Epithelial cell of proximal tubule (primary cell): ENCODE measurements at regions not wholly inside any gene's neighbourhood (a gene's known extent, or its start where the extent isn't known, plus 50 kb on each side); places are given as distances from the start of the nearest gene placed in this dataset.

Source experiments
- DNase-seq: peaks from one replicate; pipeline ENCODE4 v3.0.0-alpha.2; 2011; ENCODE audit warnings: low read depth
- H3K4me3 ChIP-seq: 2 replicates; pipeline ENCODE4 v1.5.1; 2011; ENCODE audit warnings: low read depth, mild to moderate bottlenecking, low read length
- TF ChIP-seq, protein P1 (sequence below): conservative IDR thresholded peaks from 2 replicates; pipeline ENCODE4 v1.5.1; 2012; ENCODE audit warnings: low read depth, mild to moderate bottlenecking, low read length

DNA sequence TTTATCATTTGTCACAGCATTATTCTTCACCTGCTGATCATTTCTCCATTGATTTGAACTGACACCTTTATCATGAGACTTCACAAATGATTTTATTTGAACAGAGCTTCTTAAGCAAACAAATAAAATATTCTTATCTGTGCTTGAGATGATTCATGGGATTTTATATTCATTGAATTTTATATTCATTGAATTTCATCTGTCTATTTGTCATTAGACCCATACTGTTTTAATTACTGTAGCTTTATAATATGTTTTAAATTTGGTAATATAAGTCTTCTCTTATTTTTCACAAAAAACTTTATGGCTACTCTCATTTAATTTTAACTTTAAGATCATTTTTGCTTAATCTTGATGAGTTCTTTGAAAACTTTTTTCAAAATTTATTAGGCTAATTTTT lies 777.4 kb upstream of the TBX3 start:
- DNase-seq = no peak
- H3K4me3 ChIP-seq = no peak overlapping the region
- TF ChIP-seq, protein P1, sequence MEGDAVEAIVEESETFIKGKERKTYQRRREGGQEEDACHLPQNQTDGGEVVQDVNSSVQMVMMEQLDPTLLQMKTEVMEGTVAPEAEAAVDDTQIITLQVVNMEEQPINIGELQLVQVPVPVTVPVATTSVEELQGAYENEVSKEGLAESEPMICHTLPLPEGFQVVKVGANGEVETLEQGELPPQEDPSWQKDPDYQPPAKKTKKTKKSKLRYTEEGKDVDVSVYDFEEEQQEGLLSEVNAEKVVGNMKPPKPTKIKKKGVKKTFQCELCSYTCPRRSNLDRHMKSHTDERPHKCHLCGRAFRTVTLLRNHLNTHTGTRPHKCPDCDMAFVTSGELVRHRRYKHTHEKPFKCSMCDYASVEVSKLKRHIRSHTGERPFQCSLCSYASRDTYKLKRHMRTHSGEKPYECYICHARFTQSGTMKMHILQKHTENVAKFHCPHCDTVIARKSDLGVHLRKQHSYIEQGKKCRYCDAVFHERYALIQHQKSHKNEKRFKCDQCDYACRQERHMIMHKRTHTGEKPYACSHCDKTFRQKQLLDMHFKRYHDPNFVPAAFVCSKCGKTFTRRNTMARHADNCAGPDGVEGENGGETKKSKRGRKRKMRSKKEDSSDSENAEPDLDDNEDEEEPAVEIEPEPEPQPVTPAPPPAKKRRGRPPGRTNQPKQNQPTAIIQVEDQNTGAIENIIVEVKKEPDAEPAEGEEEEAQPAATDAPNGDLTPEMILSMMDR = no peak

DNA sequence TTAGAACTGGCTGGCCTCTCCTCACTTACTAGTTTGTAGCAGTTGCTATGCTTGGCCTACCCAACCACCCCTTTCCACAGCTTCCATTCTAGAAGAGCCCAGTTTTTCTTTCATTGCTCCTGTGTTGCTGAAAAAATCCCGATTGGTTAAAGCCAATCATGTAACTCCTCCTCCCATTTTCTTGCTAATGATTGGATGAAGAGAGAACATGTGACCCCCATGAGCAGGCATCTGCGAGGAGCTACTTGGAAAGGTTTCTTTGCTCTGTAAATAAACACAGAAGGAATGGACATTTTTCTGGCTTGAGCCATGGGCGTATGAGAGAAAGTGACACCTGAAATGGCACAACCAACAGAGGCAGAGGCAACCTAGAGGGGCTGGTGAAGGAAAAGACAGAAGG lies 773.8 kb upstream of the TBX3 start:
- DNase-seq = no peak
- TF ChIP-seq, protein P1 = no peak
- H3K4me3 ChIP-seq = no peak overlapping the region

DNA sequence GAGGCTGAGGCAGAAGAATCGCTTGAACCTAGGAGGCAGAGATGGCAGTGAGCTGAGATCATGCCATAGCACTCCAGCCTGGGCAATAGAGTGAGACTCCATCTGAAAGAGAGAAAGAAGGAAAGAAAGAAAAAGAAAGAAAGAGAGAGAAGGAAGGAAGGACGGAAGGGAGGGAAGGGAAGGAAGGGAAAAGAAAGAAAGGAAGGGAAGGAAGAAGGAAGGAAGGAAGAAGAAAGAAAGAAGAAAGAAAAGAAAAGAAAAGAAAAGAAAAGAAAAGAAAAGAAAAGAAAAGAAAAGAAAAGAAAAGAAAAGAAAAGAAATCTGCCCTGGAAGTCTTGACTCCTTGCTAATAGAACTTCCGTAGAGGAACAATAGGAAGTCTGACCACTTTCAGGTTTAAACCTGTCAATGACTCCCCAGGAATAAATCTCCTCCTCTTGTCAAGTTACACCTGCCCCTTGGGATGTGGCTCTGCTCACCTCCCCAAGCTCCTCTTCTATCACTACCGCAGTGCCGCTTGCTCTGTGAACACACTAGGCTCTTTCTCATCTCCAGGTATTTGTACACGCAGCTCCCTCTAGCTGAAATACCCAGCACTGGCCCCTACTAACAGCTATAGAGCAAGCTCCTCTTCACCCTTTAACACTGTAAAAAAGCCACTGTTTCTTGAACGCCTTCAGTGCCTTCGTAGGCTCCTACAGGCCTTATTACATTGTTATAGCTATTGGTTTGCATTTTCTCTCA lies 773.1 kb upstream of the TBX3 start:
- H3K4me3 ChIP-seq = no peak overlapping the region
- TF ChIP-seq, protein P1 = peak; percentile 46
- no peak for DNase-seq

DNA sequence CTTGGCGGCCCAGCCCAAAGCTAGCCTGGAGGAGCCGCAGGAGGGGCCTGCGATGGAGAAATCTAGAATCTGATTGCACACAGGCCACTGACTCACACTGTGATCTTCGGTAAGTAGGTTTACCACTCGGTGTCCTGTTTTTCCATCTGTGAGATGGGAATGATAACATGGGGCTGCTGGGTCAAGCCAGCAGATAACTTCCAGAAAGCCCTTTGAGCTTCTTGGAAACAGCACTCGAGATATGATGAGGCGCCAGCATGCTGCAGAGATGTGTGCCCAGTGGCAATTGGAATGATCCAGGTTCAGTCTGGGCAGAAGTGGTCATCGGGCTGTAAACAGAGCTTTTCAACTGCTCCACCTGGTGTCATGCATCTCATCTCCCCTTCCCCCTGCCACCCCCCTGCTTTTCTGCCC lies 771.3 kb upstream of the TBX3 start:
- DNase-seq = no peak
- H3K4me3 ChIP-seq = no peak overlapping the region
- TF ChIP-seq, protein P1 = no peak

DNA sequence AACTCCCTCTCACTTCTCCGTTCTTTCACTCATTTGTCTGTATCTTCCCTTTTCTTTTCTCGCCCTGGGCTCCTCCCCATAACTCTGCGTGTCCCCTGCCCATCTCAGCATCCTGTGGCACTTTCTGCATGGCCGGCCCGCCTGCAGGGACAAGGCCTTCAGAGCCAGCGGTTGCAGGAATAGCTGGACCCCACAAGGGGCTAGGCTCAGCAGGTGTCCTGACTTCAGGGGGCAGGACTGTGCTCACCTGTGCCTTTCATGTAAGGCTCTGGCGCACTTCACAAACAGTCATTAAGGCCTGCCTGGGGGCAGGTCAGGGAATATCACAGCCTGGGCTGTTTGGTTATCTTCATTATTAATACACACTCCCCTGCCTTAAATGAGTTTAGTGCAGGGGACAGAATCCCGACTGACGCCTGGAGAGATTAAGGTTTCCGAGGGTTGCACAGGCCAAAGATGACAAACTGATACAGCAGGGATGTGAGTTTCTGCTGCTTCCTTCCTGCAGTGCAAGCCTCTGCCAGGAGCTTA lies 768.8 kb upstream of the TBX3 start:
- TF ChIP-seq, protein P1 = no peak
- no peak overlapping the region for H3K4me3 ChIP-seq
- DNase-seq = no peak

DNA sequence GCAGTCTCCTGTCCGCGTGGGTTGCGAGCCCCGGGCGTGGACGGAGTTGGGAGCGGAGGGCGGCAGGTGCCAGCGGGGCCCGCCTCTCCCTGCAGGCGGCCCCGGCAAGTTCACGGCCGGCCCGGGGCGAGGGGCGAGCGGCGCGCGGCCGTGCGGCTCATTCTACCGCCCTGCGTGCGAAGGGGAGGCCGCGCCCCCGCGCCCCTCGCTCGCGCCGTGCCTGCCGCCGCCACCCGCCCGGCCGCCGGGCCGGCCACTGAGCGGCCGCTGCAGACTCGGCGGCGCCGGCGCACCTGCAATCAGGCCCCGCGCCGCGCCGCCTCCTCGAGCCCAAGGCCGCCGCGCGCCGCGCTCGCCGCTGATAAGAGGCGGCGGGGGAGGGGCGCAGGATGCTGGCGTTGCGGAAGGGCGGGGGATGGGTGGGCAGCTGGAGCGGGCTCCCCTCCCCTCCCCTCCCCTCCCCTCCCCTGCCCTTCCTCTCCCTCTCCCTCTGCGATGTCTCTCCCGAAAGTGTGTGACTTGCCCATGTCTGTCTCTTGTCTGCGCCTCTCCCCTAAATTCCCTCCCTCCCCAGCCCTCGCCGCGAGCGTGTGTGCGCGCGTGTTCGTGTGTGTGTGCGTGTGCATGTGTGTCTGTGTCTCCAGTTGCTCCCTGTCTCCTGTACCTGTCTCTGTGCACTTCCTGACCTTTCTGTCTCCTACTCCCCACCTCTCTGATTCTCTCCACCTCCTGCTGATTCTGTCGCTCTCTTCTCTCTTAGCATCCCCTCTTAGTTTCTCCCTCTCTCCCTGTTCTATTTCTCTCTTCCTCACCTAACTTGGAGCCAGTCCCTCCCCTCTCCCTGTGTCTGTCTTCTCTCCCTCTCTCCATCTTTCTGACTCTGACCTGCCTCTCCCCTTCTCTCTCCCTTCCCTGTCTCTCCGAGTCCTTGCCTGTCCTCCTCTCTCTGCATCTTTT lies 768.1 kb upstream of the TBX3 start:
- TF ChIP-seq, protein P1 = no peak
- H3K4me3 ChIP-seq = peak overlapping the region; percentile 31
- DNase-seq = no peak
